ENCODE measurements at regions not wholly inside any gene's neighbourhood (a gene's known extent, or its start where the extent isn't known, plus 50 kb on each side); places are given as distances from the start of the nearest gene placed in this dataset.

- TF ChIP-seq ZBTB5 (IDR thresholded peaks at IDR 0.05) = no peak
- no peak for TF ChIP-seq DIDO1 (tag; IDR thresholded peaks at IDR 0.05; ENCODE audit: low read depth)
- TF ChIP-seq MNT (conservative IDR thresholded peaks at IDR 0.05) = peak in 1 of 2 experiments; percentile 49; a peak in 1 of 4 replicates
- TF ChIP-seq ZNF75A (CRISPR knock-in tag; IDR thresholded peaks at IDR 0.05) = no peak
- no peak for TF ChIP-seq BCL6 (CRISPR knock-in tag; IDR thresholded peaks at IDR 0.05)
- peak; percentile 66; the same call in 1 of the 2 replicates for TF ChIP-seq ARID3A (IDR thresholded peaks at IDR 0.05; ENCODE audit: borderline replicate concordance, low read depth, low read length)
- no peak for TF ChIP-seq MCM7 (IDR thresholded peaks at IDR 0.05)
- peak in 1 of 2 experiments; percentile 73; a peak in 2 of 4 replicates for TF ChIP-seq TBL1XR1 (IDR thresholded peaks at IDR 0.05; ENCODE audit: low read length in 2 of 2)
- no peak for TF ChIP-seq GATAD2A (IDR thresholded peaks at IDR 0.05)
- no peak for TF ChIP-seq CBX1 (IDR thresholded peaks at IDR 0.05; ENCODE audit: low read depth)
- 0 out of 4 replicates have a peak, but pooled peaks of 1 of the 2 experiments have one; percentile 30 for TF ChIP-seq ARNT (IDR thresholded peaks at IDR 0.05)
- no peak for TF ChIP-seq PHB (CRISPR knock-in tag; IDR thresholded peaks at IDR 0.05)
- no peak for TF ChIP-seq IFI16 (CRISPR knock-in tag; IDR thresholded peaks at IDR 0.05)
- TF ChIP-seq ZFP1 (CRISPR knock-in tag; IDR thresholded peaks at IDR 0.05) = no peak
- peak in 1 of 2 experiments; percentile 92; a peak in 2 of 4 replicates for TF ChIP-seq MLLT1 (IDR thresholded peaks at IDR 0.05)
- no peak for TF ChIP-seq NFE2L1 (tag; IDR thresholded peaks at IDR 0.05; ENCODE audit: borderline replicate concordance, low read depth)
- no peak for TF ChIP-seq ZNF778 (CRISPR knock-in tag; IDR thresholded peaks at IDR 0.05)
- no peak for TF ChIP-seq E4F1 (CRISPR knock-in tag; IDR thresholded peaks at IDR 0.05; ENCODE audit: borderline replicate concordance)
- TF ChIP-seq IRF9 (tag; IDR thresholded peaks at IDR 0.05) = no peak
- TF ChIP-seq SRSF1 (IDR thresholded peaks at IDR 0.05; ENCODE audit: low read depth, low read length) = no peak
Measured at GRCh38 chr13:21987793-21988192, 316.9 kb downstream of the FGF9 start (continued).
